HG02840 (cell line): ENCODE measurements at regions not wholly inside any gene's neighbourhood (a gene's known extent, or its start where the extent isn't known, plus 50 kb on each side); places are given as distances from the start of the nearest gene placed in this dataset.

Source experiments
- ATAC-seq: cut with Tn5 transposase; IDR thresholded peaks from one replicate; pipeline ENCODE4 v1.9.1; 2021; ENCODE audit warnings: mild to moderate bottlenecking, moderate library complexity, moderate number of reproducible peaks; ENCODE audit not compliant: unreplicated experiment, low FRiP score

DNA sequence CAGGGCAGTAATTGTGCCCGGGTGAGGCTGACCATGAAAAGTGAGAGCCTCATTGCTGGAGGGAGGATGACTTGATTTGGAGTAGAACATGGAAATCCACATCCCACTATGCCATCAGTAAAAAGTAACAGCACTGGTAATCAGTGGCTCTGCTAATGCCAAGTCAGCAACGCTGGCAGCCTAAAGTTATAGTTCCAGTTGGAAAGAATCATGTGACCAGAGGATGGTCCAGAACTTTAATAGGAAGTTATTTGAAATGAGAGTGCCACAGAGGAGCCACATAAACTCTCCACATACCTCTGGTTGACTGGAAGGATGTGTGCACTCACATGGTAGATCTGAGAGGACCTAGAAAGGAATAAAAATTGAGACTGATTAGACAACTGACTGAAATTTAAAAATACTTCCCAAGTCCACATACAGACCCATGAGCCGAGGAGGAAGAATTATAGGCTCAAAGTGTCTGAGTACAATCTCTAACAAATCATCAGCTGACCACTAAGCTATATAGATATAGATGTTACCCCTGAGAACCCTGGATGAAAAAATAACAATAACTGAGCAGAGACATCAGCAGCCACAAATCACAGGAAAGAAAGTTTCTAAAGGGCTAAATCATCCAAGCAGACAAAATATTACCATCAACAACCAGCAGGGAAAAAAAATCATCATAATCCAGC, 346.8 kb downstream of the STK39 start:
- no peak for ATAC-seq

DNA sequence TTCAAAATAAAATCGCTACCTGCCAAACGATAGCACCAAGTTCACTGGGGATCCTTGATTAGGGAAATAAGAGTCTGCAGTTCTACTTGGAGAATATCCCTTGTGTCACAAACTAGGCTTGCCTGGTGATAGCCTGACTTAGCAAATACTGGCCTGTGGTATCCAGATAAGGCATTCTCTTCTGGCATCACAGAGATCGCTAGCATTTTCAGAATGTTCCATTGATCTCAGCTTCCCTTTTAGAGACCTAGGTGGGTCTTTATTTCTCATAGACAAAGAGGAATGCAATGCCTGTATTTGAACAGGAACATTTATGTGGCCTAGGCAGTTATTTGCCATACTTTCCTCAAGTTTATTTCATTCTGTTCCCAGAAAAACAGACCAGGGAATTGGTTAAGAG, 349.1 kb downstream of the STK39 start:
- no peak for ATAC-seq

GRCh38 chr2:167891841-167892240, 355.6 kb downstream of the STK39 start:
- no peak for ATAC-seq

- ATAC-seq: no peak
These were observed 356.7 kb downstream of the STK39 start for GRCh38 chr2:167890739-167891138.

GRCh38 chr2:167880415-167880814, 367.0 kb downstream of the STK39 start:
- ATAC-seq: no peak

DNA sequence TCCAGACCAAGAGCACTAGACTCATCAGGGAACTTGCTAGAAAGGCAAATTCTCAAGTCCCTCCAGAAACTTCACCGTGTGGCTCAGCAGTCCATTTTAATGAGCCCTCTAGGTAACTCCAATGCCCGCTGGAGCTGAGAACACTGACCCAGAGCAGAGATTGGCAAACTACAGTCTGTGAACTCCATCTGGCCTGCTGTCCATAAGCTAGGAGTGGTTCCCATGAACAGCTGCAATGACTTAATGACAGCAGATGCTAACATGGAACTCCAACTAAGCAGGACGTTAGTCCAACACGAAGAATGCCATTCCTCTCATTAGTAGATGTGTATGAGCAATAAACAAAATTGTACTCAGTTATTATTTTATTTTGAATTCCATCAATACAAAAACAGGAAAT, 371.9 kb downstream of the STK39 start:
- ATAC-seq: no peak

DNA sequence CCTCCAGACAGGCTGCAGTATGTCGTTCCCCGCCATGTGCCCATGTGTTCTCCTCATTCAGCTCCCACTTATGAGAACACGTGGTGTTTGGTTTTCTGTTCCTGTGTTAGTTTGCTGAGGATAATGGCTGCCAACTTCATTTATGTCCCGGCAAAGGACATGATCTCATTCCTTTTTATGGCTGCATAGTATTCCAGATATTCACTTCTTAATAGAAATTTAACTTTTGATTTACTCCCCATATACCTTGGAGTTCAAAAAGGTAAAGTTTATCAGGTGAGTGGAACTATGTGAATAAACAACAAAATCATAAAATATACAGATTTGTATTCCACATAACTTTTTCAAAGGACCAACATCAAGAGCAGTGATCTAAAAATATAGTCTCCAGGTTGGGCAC, 372.6 kb downstream of the STK39 start:
- ATAC-seq: no peak

- ATAC-seq: no peak
These were observed 376.1 kb downstream of the STK39 start for GRCh38 chr2:167871286-167871685.

DNA sequence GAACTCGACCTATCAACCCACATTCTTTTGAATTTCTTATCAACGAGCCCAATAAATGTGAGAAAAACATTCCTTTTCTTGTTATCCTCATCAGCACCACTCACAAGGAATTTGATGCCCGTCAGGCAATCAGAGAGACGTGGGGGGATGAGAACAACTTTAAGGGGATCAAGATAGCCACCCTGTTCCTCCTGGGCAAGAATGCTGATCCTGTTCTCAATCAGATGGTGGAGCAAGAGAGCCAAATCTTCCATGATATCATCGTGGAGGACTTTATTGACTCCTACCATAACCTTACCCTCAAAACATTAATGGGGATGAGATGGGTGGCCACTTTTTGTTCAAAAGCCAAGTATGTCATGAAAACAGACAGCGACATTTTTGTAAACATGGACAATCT, 378.2 kb downstream of the STK39 start:
- ATAC-seq: no peak

DNA sequence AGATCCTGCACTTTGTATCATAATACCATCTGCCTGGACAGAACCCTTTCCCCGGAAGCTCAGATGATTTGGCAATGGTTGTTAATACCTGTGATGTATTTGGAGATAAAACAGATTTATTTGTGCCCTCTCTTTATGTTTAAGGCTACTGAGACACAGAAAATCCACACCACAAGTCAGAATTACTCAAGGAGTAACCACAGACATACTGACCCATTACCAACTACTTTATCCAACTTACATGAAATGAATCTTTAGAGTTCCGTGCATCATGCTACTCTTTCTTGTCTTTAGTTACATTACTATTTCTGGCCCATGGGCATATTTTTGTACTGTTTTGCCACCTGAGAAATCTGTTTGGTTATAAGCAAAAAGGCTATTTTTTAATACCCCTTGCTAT, 384.0 kb downstream of the STK39 start:
- ATAC-seq: no peak

- ATAC-seq: peak; percentile 76
These were observed 384.6 kb downstream of the STK39 start for GRCh38 chr2:167862782-167863181.

DNA sequence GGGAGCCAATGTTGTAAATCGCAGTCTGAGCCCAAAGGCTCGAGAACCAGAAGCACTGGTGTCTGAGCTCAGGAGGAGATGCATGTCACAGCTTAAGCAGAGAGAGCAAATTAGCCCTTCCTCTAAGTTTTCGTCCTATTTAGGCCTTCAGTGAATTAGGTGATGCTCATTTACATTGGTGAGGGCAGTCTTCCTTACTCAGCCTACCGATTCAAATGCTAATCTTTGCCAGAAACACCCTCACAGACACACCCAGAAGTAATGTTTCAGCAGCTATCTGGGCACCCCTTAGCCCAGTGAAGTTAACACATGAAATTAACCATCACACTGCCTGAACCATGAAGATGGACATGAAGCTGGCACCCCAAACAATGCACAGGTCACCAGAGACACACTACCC, 385.1 kb downstream of the STK39 start:
- no peak for ATAC-seq

- ATAC-seq: no peak
These were observed 385.7 kb downstream of the STK39 start for GRCh38 chr2:167861574-167862193.

GRCh38 chr2:167860082-167860481, 387.3 kb downstream of the STK39 start:
- ATAC-seq: no peak

- no peak for ATAC-seq
These were observed 387.7 kb downstream of the STK39 start for GRCh38 chr2:167859676-167860075.

- no peak for ATAC-seq
These were observed 389.3 kb downstream of the STK39 start for GRCh38 chr2:167858086-167858485.

DNA sequence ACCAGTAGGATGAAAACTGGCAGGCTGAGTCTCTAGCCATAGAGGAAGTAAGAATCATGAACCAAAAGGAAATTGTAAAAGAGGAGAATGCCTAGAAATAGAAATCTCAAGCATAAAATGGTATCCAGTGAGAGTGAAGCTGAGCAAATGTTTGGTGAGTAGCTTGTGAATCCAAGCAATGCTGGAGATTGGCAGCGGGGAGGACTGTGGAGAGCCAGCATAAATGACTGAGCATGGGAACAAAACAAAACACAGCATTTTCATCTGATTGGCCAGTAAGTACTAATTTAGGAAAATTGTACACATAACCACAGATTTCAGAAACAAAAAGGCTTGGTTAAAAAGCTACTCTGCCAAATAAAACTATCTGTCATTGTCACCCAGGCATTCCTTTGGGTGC, 390.0 kb downstream of the STK39 start:
- no peak for ATAC-seq

DNA sequence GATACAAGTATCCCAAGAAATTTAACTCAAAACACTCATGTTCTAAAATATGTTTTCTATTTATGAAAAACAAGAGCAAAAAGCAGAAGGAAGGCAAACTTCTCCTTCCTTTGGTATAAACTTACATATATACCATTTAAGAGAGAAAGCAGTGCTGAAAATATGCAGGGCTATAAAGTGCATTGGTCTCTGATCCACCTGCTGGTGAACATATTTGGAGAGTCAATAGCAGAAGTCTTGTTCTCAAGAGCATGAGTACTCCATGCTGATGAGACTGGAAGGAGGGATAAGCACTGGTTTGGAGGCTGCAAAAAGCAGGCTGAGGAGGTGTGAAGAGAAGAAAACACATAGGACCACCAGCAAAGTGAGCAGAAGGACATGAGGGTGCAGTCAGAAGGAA, 391.2 kb downstream of the STK39 start:
- no peak for ATAC-seq

- no peak for ATAC-seq
These were observed 392.2 kb downstream of the STK39 start for GRCh38 chr2:167855211-167855610.

- no peak for ATAC-seq
These were observed 393.7 kb downstream of the STK39 start for GRCh38 chr2:167853717-167854116.

GRCh38 chr2:167851876-167852275, 395.5 kb downstream of the STK39 start:
- no peak for ATAC-seq

GRCh38 chr2:167851323-167851860, 396.0 kb downstream of the STK39 start:
- ATAC-seq: no peak
